Vagina (tissue), 2 donors: ENCODE measurements at regions not wholly inside any gene's neighbourhood (a gene's known extent, or its start where the extent isn't known, plus 50 kb on each side); places are given as distances from the start of the nearest gene placed in this dataset.

Experiments used
- POLR2AphosphoS5 ChIP-seq, 2 donors: sonication (generic); formaldehyde crosslinking; IDR thresholded peaks; one replicate each; pipeline ENCODE4 v1.9.0; 2017; ENCODE audit warnings: antibody characterized with exemption in 2 of 2, mild to moderate bottlenecking in 2 of 2, low read depth in 1 of 2; ENCODE audit not compliant: insufficient read depth in 1 of 2
- TF ChIP-seq, protein P1 (sequence below), 3 experiments: fragments of 450-650 bp in 2 of 3; fragments of 200-600 bp in 1 of 3; sonication (generic) in 1 of 3; IDR thresholded peaks; one replicate each; pipeline ENCODE4 v1.5.1; 2017 to 2019; ENCODE audit warnings: antibody characterized with exemption in 3 of 3, mild to moderate bottlenecking in 2 of 3, moderate library complexity in 2 of 3

- TF ChIP-seq, protein P1, sequence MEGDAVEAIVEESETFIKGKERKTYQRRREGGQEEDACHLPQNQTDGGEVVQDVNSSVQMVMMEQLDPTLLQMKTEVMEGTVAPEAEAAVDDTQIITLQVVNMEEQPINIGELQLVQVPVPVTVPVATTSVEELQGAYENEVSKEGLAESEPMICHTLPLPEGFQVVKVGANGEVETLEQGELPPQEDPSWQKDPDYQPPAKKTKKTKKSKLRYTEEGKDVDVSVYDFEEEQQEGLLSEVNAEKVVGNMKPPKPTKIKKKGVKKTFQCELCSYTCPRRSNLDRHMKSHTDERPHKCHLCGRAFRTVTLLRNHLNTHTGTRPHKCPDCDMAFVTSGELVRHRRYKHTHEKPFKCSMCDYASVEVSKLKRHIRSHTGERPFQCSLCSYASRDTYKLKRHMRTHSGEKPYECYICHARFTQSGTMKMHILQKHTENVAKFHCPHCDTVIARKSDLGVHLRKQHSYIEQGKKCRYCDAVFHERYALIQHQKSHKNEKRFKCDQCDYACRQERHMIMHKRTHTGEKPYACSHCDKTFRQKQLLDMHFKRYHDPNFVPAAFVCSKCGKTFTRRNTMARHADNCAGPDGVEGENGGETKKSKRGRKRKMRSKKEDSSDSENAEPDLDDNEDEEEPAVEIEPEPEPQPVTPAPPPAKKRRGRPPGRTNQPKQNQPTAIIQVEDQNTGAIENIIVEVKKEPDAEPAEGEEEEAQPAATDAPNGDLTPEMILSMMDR (IDR thresholded peaks at IDR 0.05), result no peak
- TF ChIP-seq POLR2AphosphoS5 (IDR thresholded peaks at IDR 0.05; ENCODE audit: insufficient read depth in 1 of 2, low read depth in 1 of 2), result no peak
Measured at GRCh38 chr13:86831084-86831483, 840.1 kb upstream of the SLITRK5 start.
